ENCODE measurements at regions not wholly inside any gene's neighbourhood (a gene's known extent, or its start where the extent isn't known, plus 50 kb on each side); places are given as distances from the start of the nearest gene placed in this dataset.

GRCh38 chr3:24881239-24881638 lies 386.6 kb upstream of the THRB start:
- Histone ChIP-seq H2AFZ (ENCODE audit: low read depth, low read length) (no peak overlapping the region), H3K9ac (ENCODE audit: insufficient read depth in 1 of 2, low read depth in 2 of 2, low read length in 2 of 2) (no peak overlapping the region), H3K27me3 (ENCODE audit: control insufficient read depth in 2 of 2, insufficient read depth in 2 of 2, low read length in 2 of 2) (no peaks in the 10 kb centered on the region), H4K20me1 (replicated peaks; ENCODE audit: control insufficient read depth, insufficient read depth, low read length) (no peaks in the 10 kb centered on the region), H3K4me2 (ENCODE audit: insufficient read depth, low read length) (no peak overlapping the region), H3K9me1 (ENCODE audit: control insufficient read depth, insufficient read depth, low read length) (no peaks in the 10 kb centered on the region), H3K9me3 (replicated peaks; ENCODE audit: control insufficient read depth, insufficient read depth, low read depth, low read length) (no peaks in the 10 kb centered on the region), H3K4me1 (replicated peaks in 1 of 2; ENCODE audit: control insufficient read depth in 2 of 2, insufficient read depth in 2 of 2, low read length in 2 of 2) (no peaks in the 10 kb centered on the region), H3K79me2 (ENCODE audit: control insufficient read depth, insufficient read depth, low read length) (no peaks in the 10 kb centered on the region), H3K36me3 (ENCODE audit: control insufficient read depth, insufficient read depth, low read length) (no peaks in the 10 kb centered on the region), H3K27ac (ENCODE audit: extremely low read depth, low read depth, low read length) (no peak overlapping the region), H3K4me3 (no peak overlapping the region)
- no peak for ATAC-seq
- TF ChIP-seq ZNF143 (CRISPR knock-in tag; IDR thresholded peaks at IDR 0.05), result no peak
- no peak for TF ChIP-seq THRB (CRISPR knock-in tag; conservative IDR thresholded peaks at IDR 0.05)
- no peak for TF ChIP-seq TCF7 (IDR thresholded peaks at IDR 0.05; ENCODE audit: borderline replicate concordance)
- TF ChIP-seq ZBTB11 (CRISPR knock-in tag; IDR thresholded peaks at IDR 0.05), result no peak
- no peak for TF ChIP-seq UBTF (IDR thresholded peaks at IDR 0.05; ENCODE audit: borderline replicate concordance in 1 of 2, low read depth in 2 of 2, low read length in 2 of 2)
- TF ChIP-seq ELK1 (CRISPR knock-in tag; IDR thresholded peaks at IDR 0.05), result no peak
- TF ChIP-seq KLF10 (CRISPR knock-in tag; IDR thresholded peaks at IDR 0.05), result no peak
- TF ChIP-seq HMG20B (CRISPR knock-in tag; IDR thresholded peaks at IDR 0.05), result no peak
- ChIA-PET CTCF (ENCODE audit: low intra/inter-chr PET ratio) (no interaction called here), POLR2A (no interaction called here)
- no peak for FAIRE-seq
- in situ Hi-C loops (cut with MboI) (no loop called here), intact Hi-C loops (cut with micrococcal nuclease) (no loop called here)
- DNase-seq (ENCODE audit: extremely low read depth in 1 of 4, low spot score in 3 of 4), result no peak
- no TSS peak for BruUV-seq (replicated peaks)
- 0% methylated on average over 2 of the region's 2 CpGs for WGBS (ENCODE audit: insufficient coverage, low coverage, missing lambda C conversion rate)

Measured in K562 (cell line).